Fibroblast of skin of right quadriceps (primary cell): ENCODE measurements at regions not wholly inside any gene's neighbourhood (a gene's known extent, or its start where the extent isn't known, plus 50 kb on each side); places are given as distances from the start of the nearest gene placed in this dataset.
"Not testable (repeated sequence)": the region's sequence is repeated elsewhere in the genome, so short reads cannot be mapped to it uniquely, and the experiment has no call there.

Experiments
- DNase-seq: peaks from one replicate; pipeline ENCODE4 v3.0.0-alpha.2; 2013

DNA sequence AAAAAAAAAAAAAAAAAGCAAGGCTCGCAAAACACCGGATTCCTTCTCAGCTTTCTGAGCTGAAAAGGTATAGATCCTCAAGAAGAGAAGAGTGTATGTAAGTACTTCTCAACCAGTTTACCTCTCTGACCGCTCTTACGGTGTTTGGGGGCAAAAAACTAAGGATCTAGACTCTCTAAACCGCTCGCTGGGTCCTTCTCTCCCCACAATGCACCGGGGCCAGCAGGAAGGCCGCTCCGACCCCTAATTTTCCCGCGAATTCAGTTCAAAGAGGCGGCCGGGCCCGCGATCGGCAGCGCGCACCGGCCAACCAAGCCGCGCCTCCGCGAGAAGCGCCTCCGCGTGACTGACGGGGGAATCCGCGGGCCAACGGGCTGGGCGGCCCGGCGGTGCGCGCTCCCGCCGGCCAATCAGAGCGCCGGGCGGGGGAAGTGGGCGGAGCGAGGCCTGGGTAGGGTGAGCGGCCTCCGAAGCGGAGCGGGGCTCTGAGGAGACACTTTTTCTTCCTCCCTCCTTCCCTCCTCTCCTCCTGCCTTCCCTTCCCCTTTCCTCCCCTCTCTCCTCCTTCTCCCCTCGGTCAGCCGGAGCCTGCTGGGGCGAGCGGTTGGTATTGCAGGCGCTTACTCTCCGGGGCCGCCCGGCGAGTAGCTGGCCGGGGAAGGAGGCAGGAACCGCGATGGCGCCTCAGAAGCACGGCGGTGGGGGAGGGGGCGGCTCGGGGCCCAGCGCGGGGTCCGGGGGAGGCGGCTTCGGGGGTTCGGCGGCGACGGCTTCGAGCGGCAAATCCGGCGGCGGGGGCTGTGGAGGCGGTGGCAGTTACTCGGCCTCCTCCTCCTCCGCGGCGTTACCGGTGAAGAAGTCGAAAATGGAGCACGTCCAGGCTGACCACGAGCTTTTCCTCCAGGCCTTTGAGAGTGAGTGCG is 93.0 kb downstream of the CRLF3 start:
- DNase-seq = peak; percentile 77

- not testable (repeated sequence) for DNase-seq
Measured at GRCh38 chr17:30730837-30731209, 93.7 kb downstream of the CRLF3 start.

- DNase-seq = not testable (repeated sequence)
Measured at GRCh38 chr17:30730171-30730836, 94.2 kb downstream of the CRLF3 start.

DNA sequence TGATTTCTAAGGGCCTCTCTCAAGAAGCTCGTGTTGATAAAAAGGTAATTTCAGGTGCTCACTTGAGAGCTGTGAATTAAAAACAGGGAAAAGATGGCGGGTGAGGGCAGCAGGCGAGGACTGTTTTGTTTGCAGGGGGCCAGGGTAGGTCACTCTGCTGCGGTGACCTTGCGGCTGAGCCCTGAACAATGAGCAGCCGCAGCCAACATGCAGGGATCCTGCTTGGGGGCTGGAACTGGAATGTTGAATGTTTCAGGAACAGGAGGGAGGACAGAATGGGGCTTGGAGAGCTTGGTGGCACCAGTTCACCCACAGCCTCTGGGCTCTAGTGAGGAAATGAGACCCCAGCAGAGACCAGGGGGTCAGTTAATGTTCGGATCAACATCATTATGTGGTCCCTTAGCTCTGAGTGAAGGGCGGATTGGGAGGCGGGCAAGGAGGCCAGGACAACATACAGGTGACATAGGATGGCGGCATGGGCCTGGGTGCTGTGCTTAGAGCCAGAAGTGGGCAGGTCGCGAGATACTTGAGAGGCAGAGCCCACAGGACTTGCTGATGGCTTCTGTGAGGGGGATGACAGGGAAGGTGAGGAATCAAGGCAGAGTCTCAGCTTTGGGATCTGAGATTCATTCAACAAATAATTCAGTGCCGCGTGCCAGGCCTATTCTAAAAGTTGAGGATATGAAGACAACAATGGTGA is 94.9 kb downstream of the CRLF3 start:
- DNase-seq = not testable (repeated sequence)

- not testable (repeated sequence) for DNase-seq
Measured at GRCh38 chr17:30727517-30727916, 97.0 kb downstream of the CRLF3 start.

DNA sequence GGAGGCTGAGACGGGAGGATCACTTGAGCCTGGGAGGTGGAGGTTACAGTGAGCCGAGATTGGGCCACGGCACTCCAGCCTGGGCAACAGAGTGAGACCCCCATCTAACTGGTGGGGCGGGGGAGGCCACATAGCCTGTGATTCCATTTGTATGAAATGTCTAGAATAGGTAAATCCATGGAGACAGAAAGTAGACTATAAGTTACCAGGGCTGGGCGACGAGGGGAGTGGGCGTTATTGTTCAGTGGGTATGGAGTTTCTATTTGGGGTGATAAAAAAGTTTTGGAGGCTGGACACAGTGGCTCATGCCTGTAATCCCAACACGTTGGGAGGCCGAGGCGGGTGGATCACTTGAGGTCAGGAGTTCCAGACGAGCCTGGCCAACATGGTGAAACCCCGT is 97.8 kb downstream of the CRLF3 start:
- not testable (repeated sequence) for DNase-seq

DNA sequence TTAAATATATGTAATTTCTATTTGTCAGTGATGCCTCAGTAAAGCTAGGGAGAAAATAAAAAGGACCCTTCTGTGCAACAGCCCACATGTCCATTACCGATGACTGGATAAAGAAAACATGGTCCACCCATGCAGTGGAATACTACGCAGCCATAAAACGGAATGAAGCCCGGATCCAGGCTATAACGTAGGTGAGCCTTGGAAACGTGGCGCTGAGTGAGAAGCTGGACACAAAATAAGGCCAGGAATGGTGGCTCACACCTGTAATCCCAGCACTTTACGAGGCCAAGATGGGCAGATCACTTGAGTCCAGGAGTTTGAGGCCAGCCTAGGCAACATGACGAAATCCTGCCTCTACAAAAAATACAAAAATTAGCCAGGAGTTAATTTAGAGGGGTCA is 98.2 kb downstream of the CRLF3 start:
- not testable (repeated sequence) for DNase-seq

DNA sequence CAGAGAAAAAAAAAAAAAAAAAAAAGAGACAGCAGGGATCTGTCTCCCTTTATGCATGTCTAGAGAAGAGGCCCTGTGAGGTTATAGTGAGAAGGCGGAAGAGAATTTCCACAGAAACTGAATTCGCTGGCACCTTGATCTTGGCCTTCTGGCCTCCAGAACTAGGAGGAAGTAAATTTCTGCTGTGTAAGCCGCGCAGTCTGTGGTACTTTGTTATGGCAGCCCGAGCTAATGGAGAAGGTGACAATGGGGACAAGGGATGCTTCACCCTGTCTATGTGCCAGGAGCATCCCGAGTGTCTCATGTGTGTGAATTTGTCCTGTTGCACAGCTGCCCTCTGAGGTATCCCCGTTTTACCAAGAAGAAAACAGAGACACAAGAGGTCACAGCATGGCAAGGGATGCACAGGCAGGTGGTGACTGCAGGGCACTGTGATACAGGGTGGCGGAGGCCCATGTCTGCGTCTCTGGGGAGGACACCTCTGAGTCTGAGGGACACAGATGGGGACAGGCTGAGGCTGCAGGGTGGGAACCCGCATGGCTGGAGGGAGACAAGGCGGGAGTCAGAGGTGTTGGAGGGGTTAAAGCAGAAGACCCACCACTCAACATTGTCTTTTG is 100.3 kb downstream of the CRLF3 start:
- DNase-seq = not testable (repeated sequence)

GRCh38 chr17:30722114-30722780 is 102.2 kb downstream of the CRLF3 start:
- DNase-seq = not testable (repeated sequence)

DNA sequence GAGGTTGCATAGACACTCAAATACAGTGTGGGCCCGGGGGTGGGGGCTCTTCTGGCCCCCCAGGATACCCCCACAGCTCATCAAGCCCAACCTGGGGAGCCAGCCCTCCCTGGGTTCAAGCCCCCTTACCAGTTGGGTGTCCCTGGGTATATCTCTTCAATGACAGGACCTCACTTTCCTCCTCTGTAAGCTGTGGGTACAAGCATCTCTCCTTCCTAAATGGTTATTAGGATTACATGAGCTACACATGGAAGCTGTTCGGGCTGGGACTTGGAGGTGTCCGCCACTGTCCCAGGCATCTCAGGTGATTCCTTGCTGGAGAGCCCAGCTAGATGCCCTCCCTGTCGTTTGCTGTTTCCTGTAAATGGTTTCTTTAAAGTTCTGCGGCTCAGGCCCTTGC is 103.5 kb downstream of the CRLF3 start:
- DNase-seq = not testable (repeated sequence)

GRCh38 chr17:30720013-30720471 is 104.5 kb downstream of the CRLF3 start:
- no peak for DNase-seq

DNA sequence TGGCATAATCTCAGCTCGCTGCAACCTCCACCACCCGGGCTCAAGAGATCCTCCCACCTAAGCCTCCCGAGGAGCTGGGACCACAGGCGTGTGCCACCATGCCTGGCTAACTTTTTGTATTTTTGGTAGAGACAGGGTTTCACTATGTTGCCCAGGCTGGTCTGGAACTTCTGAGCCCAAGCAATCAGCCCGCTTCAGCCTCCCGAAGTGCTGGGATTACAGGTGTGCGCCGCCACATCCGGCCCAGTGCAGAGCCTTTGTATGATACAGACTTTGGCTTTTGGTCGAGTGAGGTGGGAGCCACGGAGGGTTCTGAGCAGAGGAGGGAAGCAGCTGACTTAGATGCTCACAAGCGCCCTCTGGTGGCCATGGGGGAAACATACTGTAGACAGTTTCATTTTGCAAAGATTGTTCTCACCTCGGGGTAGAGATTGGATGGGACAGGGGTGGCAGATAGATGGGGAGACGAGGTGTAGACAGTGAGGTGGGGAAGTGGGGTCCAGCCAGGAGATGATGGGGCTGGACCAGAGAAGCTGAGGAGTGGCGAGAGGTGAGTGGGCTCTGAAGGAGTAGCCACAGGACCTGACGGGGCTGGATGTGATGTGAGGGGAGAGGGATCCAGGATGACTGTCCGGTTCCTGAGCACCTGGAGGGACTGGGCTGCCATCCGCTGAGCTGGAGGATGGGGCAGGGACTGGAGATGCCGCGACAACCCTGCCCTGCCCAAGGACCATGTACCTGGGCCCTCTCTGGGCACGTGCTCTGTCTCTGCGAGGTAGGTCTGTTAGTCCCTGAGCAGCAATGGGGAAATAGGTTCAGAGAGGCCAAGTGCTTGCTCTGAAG is 105.1 kb downstream of the CRLF3 start:
- peak; percentile 48 for DNase-seq

GRCh38 chr17:30718691-30719090 is 105.8 kb downstream of the CRLF3 start:
- not testable (repeated sequence) for DNase-seq

DNA sequence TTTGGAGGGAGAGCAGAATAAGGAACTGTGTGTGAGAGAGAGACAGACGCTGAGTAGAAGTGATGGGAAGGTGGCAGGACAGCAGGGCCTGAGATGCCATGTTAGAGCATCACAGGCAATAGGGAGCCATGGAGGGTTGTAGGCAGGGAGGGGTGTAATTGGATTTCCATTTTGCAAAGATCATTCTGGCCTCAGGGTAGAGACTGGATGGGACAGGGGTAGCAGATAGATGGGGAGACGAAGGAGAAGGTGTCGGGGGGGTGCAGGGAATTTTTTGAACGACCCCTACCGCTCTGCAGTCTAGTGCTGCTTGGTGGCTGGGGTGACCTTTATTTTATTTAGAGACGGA is 106.4 kb downstream of the CRLF3 start:
- DNase-seq = not testable (repeated sequence)

- DNase-seq = no peak
Measured at GRCh38 chr17:30717291-30718098, 107.0 kb downstream of the CRLF3 start.

DNA sequence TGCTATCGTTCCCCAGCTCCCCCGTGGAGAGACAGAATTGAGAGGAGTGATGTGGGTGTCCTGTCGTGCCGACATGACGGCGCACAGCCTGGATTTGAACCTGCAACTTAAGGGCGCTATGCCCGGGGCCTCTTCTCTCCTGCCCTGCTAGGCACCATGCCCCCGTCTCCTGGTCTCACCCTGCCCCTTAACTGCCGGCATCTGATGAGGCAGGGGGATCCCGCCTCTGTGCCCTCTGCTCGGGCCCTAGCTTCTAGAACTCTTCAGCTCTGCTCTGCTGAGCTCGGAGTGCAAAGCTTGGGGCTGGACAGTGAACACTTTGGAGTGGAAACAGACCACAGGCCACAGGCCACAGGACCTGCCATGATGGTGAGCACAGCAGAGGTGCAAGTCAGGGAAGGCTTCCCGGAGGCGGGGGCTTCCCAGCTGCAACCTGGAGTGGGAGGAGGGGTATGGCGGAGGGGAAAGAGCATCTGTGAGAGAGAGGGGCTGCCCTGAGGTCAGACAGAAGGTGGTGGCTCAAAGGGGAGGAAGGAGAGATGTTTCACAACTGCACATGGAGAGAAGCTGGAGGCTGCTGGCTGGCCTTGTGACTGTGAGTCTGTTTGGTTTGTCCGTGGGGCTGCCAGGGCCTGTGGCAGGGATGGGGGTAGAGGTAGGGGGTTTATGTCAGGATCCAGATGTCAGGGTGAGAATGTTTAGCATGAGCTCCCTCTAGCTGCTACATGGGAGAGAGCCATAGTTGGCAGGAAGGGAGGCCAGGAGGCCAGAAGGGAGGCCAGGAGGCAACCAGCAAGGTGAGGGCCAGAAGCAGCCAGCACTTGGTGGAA is 107.8 kb downstream of the CRLF3 start:
- no peak for DNase-seq

- peak; percentile 46 for DNase-seq
Measured at GRCh38 chr17:30714825-30715622, 109.5 kb downstream of the CRLF3 start.

GRCh38 chr17:30713805-30714204 is 110.7 kb downstream of the CRLF3 start:
- not testable (repeated sequence) for DNase-seq

DNA sequence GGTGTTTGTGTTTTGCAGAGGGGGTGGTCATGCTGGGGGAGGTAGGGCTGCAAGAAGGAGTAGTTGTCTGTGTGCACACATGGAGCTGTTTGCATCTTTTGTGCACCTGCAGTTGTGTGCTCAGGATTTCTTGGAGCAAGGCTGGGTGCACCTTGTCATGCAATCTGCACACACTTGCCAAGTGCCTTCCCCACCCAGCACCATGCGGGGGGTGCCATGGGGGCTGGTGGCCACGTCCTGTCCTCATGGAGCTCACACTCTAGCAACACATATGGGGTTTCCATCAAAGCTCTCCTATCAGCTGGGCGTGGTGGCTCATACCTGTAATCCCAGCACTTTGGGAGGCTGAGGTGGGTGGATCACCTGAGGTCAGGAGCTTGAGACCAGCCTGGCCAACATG is 111.6 kb downstream of the CRLF3 start:
- DNase-seq = not testable (repeated sequence)
